Hepatocyte (in vitro differentiated cells): ENCODE measurements at regions not wholly inside any gene's neighbourhood (a gene's known extent, or its start where the extent isn't known, plus 50 kb on each side); places are given as distances from the start of the nearest gene placed in this dataset.

ENCODE experiments used
- CTCF ChIP-seq: fragments of 200-600 bp; sonication (generic); IDR thresholded peaks from 2 replicates; pipeline ENCODE4 v1.5.1; 2016; ENCODE audit warnings: antibody characterized with exemption, mild to moderate bottlenecking; ENCODE audit not compliant: poor library complexity
- EZH2 ChIP-seq: fragments of 200-600 bp; sonication (generic); IDR thresholded peaks from 2 replicates; pipeline ENCODE4 v1.6.1; 2016; ENCODE audit warnings: antibody characterized with exemption, mild to moderate bottlenecking, borderline replicate concordance
- EZH2phosphoT487 ChIP-seq: fragments of 200-600 bp; sonication (generic); IDR thresholded peaks from one replicate; pipeline ENCODE4 v1.6.1; 2018; ENCODE audit warnings: antibody characterized with exemption, mild to moderate bottlenecking, low read depth, moderate library complexity; ENCODE audit not compliant: unreplicated experiment, severe bottlenecking

- TF ChIP-seq CTCF (no peak), EZH2phosphoT487 (no peak), EZH2 (no peak)
These were observed 207.2 kb downstream of the ERCC6L2 start for GRCh38 chr9:96082516-96083232.
